ENCODE measurements at regions not wholly inside any gene's neighbourhood (a gene's known extent, or its start where the extent isn't known, plus 50 kb on each side); places are given as distances from the start of the nearest gene placed in this dataset.
"Not testable (repeated sequence)": the region's sequence is repeated elsewhere in the genome, so short reads cannot be mapped to it uniquely, and the experiment has no call there.

- H3K27ac ChIP-seq (ENCODE audit: low read depth in 1 of 2, low read length in 2 of 2): no peak overlapping the region
- TF ChIP-seq, protein P1, sequence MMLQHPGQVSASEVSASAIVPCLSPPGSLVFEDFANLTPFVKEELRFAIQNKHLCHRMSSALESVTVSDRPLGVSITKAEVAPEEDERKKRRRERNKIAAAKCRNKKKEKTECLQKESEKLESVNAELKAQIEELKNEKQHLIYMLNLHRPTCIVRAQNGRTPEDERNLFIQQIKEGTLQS (IDR thresholded peaks at IDR 0.05): no peak
- TF ChIP-seq ZBTB33 (IDR thresholded peaks at IDR 0.05) (no peak), RXRA (IDR thresholded peaks at IDR 0.05) (no peak), HNF4G (IDR thresholded peaks at IDR 0.05) (no peak), FOXA1 (IDR thresholded peaks at IDR 0.05) (no peak)
- H3K9ac ChIP-seq (ENCODE audit: low read depth in 1 of 2, low read length in 2 of 2): no peak overlapping the region
- H3K9me3 ChIP-seq (ENCODE audit: control insufficient read depth in 4 of 4, low read length in 3 of 4): no peaks in the 10 kb centered on the region
- H3K4me3 ChIP-seq (ENCODE audit: low read depth in 1 of 3, low read length in 3 of 3): no peak overlapping the region
- 99% methylated on average over 1 of the region's 1 CpG for WGBS
- H3K36me3 ChIP-seq (ENCODE audit: control insufficient read depth in 4 of 4, insufficient read depth in 3 of 4, low read depth in 1 of 4, low read length in 3 of 4): no peaks in the 10 kb centered on the region
- H3K4me1 ChIP-seq (ENCODE audit: control insufficient read depth in 4 of 4, insufficient read depth in 4 of 4, low read length in 3 of 4): no peaks in the 10 kb centered on the region
- no peaks in the 10 kb centered on the region for H3K27me3 ChIP-seq (ENCODE audit: control insufficient read depth in 4 of 4, insufficient read depth in 4 of 4, low read length in 3 of 4)
- DNase-seq (ENCODE audit: low spot score): no peak
These were observed 83.7 kb upstream of the DNAH5 start for GRCh38 chr5:14028188-14028587.

DNA sequence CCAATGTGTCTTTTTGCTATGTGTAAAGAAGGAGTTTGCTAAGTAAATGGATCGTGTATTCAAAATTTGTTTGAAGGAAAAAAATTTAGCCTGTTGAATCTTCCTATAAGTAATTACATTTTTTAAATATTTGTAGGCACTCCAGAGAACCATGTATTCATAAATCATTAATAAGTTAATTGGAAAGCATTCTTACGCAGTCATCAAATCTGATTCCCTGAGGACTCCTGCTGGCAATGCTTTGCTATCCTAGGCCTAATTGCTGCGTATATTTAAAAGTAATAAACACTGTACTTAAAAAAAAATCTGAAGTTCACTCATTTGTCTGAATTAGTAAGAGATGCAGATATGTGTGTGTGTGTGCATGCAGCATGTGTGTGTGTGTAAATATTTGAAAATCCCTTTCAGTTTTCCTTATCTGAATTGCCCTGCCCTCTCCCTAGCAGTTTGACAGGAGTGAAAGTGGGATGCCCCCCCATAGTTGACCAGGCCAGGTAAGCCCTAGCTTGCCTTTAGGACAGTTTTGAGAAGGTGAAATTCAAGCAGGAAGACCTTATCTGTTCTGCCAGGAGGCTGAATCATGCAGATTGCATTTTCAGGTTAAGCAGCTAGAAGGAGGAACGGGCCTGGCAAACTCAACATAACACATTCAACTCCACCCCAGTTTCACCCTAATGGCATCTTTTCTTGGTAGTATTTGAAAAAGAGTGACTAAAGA, 81.2 kb upstream of the DNAH5 start:
- Histone ChIP-seq H3K4me3 (ENCODE audit: low read depth in 1 of 3, low read length in 3 of 3) (no peak overlapping the region), H3K9ac (ENCODE audit: low read depth in 1 of 2, low read length in 2 of 2) (no peak overlapping the region), H3K4me1 (ENCODE audit: control insufficient read depth in 4 of 4, insufficient read depth in 4 of 4, low read length in 3 of 4) (no peaks in the 10 kb centered on the region), H3K36me3 (ENCODE audit: control insufficient read depth in 4 of 4, insufficient read depth in 3 of 4, low read depth in 1 of 4, low read length in 3 of 4) (no peaks in the 10 kb centered on the region), H3K27ac (ENCODE audit: low read depth in 1 of 2, low read length in 2 of 2) (no peak overlapping the region), H3K9me3 (ENCODE audit: control insufficient read depth in 4 of 4, low read length in 3 of 4) (no peaks in the 10 kb centered on the region), H3K27me3 (ENCODE audit: control insufficient read depth in 4 of 4, insufficient read depth in 4 of 4, low read length in 3 of 4) (no peaks in the 10 kb centered on the region)
- WGBS: 69% methylated on average over 4 of the region's 4 CpGs
- DNase-seq (ENCODE audit: low spot score): no peak
- no peak for TF ChIP-seq JUND (IDR thresholded peaks at IDR 0.05)
- TF ChIP-seq, protein P1 (IDR thresholded peaks at IDR 0.05): no peak
- TF ChIP-seq, protein P2, sequence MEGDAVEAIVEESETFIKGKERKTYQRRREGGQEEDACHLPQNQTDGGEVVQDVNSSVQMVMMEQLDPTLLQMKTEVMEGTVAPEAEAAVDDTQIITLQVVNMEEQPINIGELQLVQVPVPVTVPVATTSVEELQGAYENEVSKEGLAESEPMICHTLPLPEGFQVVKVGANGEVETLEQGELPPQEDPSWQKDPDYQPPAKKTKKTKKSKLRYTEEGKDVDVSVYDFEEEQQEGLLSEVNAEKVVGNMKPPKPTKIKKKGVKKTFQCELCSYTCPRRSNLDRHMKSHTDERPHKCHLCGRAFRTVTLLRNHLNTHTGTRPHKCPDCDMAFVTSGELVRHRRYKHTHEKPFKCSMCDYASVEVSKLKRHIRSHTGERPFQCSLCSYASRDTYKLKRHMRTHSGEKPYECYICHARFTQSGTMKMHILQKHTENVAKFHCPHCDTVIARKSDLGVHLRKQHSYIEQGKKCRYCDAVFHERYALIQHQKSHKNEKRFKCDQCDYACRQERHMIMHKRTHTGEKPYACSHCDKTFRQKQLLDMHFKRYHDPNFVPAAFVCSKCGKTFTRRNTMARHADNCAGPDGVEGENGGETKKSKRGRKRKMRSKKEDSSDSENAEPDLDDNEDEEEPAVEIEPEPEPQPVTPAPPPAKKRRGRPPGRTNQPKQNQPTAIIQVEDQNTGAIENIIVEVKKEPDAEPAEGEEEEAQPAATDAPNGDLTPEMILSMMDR (IDR thresholded peaks at IDR 0.05; ENCODE audit: low read depth, low read length, missing input control): peak; percentile 14
- TF ChIP-seq SP1 (IDR thresholded peaks at IDR 0.05): peak; percentile 11
- TF ChIP-seq RAD21 (IDR thresholded peaks at IDR 0.05): peak; percentile 9 to 27

GRCh38 chr5:14022971-14023370, 78.5 kb upstream of the DNAH5 start:
- DNase-seq (ENCODE audit: low spot score): no peak
- no peak for TF ChIP-seq FOXA1 (IDR thresholded peaks at IDR 0.05)
- Histone ChIP-seq H3K4me1 (ENCODE audit: control insufficient read depth in 4 of 4, insufficient read depth in 4 of 4, low read length in 3 of 4) (no peaks in the 10 kb centered on the region), H3K27me3 (ENCODE audit: control insufficient read depth in 4 of 4, insufficient read depth in 4 of 4, low read length in 3 of 4) (no peaks in the 10 kb centered on the region), H3K36me3 (ENCODE audit: control insufficient read depth in 4 of 4, insufficient read depth in 3 of 4, low read depth in 1 of 4, low read length in 3 of 4) (no peaks in the 10 kb centered on the region), H3K9me3 (ENCODE audit: control insufficient read depth in 4 of 4, low read length in 3 of 4) (no peaks in the 10 kb centered on the region), H3K4me3 (ENCODE audit: low read depth in 1 of 3, low read length in 3 of 3) (no peak overlapping the region), H3K9ac (ENCODE audit: low read depth in 1 of 2, low read length in 2 of 2) (no peak overlapping the region), H3K27ac (ENCODE audit: low read depth in 1 of 2, low read length in 2 of 2) (no peak overlapping the region)
- 88% methylated on average over 3 of the region's 3 CpGs for WGBS

DNA sequence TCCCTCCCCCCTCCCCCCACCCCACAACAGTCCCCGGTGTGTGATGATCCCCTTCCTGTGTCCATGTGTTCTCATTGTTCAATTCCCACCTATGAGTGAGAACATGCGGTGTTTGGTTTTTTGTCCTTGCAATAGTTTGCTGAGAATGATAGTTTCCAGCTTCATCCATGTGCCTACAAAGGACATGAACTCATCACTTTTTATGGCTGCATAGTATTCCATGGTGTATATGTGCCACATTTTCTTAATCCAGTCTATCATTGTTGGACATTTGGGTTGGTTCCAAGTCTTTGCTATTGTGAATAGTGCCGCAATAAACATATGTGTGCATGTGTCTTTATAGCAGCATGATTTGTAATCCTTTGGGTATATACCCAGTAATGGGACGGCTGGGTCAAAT, 76.5 kb upstream of the DNAH5 start:
- not testable (repeated sequence) for H3K4me1 ChIP-seq (ENCODE audit: control insufficient read depth in 4 of 4, insufficient read depth in 4 of 4, low read length in 3 of 4); H3K9me3 ChIP-seq (ENCODE audit: control insufficient read depth in 4 of 4, low read length in 3 of 4); H3K27ac ChIP-seq (ENCODE audit: low read depth in 1 of 2, low read length in 2 of 2); H3K27me3 ChIP-seq (ENCODE audit: control insufficient read depth in 4 of 4, insufficient read depth in 4 of 4, low read length in 3 of 4); H3K36me3 ChIP-seq (ENCODE audit: control insufficient read depth in 4 of 4, insufficient read depth in 3 of 4, low read depth in 1 of 4, low read length in 3 of 4); H3K4me3 ChIP-seq (ENCODE audit: low read depth in 1 of 3, low read length in 3 of 3); H3K9ac ChIP-seq (ENCODE audit: low read depth in 1 of 2, low read length in 2 of 2); DNase-seq (ENCODE audit: low spot score)
- WGBS: 89% methylated on average over 3 of the region's 4 CpGs
